EH (cell line): ENCODE measurements at regions not wholly inside any gene's neighbourhood (a gene's known extent, or its start where the extent isn't known, plus 50 kb on each side); places are given as distances from the start of the nearest gene placed in this dataset.

Source experiments
- DNase-seq: peaks from one replicate; pipeline ENCODE4 v3.0.0-alpha.2; 2015; ENCODE audit warnings: low read depth

DNA sequence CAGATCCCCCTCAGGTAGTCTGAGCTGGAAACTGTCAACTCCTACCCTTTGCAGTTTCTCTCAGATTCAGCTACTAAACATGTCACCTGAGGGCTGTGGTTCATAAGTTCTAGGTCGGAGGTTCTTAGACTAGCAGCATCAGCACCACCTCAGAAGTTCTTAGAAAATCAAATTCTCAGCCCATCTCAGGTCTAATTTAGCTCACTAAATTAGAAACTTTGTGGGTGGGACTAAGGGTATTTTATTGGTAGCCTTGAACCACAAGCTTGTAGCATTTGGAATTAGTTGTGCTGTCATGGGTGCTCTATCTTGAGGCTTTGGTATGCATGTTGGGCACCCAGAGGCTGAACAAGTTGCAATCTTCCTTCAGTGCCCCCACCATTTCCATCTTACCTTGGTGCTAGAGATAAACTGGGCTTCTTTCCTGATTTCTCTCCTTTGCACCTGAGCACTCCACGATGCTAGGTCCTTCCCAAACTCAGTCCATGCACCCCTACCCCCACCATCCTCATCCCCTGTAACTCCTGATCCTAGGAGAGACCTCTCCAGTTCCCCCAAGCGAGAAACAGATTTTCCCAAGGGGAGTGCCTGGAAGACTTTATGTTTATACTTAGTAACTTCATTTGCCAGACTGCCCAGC, 54.2 kb downstream of the S1PR1 start:
- DNase-seq, result no peak

DNA sequence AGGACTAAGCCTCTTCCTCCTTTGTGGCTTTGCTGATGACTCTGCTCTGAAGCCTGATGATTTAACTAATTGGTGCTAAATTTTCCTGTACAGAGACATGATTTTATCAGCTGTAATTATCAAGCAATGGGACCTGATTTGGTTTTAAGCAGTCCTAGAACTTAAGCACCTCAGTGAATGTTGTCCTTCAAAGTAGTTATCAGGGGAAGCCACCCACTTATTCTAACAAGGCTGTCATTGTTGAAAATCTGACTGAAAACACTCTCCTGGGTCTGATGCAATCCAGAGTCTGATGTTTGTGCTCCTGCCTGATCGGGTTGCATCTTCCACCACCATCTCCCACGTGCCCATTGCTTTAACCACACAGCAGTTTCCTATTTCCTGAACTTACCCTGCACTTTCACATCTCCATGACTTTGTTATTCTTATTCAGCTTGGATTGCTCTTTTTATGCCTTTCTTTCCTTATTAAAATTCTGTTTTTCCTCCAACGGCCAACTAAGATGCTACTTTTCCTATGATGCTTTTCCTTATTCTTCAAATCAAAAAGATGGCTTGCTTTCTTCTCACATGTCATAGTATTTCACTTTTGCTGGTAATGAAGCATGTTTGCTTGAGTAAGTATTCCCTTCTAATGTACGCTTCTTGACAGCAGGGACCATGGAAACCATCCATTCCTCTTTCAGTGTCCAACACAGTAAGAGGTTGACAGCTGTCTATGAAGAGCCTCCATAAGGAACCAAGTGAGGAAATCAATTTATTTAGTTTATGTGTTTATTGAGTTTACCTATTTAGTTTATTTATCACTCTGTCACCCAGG, 55.0 kb downstream of the S1PR1 start:
- DNase-seq, result peak; percentile 85

DNA sequence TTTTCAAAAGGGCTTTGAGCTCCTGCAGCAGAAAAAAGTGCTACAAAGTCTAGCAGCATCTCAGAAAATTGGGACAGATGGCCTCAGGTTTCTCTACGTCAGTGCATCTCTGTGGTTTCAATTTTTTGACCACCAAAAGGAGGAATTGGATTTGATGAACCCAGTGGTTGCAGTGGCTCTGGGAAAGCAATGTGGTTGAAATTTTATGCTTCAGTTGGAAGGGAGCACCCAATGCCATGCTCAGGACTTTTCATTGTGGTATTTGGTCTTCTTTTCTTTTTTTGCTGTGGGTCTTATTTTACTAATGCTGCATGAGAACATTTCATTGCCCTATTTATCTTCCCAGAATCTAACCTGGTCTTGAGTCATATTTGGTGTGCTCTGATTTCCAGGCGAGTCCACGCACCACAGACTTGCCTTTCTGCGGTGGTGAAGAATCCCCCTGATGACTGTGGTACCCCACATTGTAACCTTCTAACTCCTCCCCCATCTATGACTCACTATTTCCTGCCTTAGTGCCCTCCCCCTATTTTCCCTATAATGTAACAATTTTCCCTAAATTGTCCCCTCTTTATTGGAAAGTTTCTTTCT, 56.7 kb downstream of the S1PR1 start:
- peak; percentile 57 for DNase-seq

DNA sequence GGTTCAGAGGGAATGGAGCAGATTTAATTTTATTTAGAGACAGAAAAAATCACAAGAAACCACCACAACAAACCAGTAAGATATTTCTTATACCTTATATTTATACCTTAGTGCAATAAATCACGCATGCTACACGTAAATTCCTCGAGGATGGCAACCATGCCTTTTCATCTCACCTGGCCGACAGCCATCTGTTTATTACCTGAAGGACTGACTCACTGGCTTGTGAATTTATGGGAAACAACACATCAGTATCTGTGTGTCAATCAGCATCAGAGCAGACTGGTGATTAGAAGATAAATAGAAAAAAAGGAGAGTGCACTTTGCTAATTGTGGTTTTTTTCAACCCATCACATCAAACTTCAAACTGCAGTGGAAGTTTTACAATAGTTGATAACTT, 58.4 kb downstream of the S1PR1 start:
- no peak for DNase-seq

DNA sequence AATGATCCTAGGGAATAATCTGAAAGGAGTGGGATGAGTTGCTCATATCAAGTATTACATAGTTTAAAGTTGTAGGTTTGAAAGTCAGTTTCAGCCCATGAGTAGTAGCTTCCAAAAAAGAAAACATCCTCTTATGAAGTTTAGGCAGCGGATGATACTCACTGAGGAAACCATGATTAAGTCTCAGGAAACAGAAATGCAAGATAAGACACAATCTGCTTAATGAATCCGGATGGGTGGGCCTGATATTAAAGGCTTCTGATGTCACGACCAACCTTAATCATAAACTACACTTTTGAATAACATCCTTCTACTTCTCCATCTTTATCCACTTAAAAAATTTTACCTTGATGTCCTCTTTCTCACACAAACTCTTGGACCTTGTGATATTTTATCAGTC, 61.8 kb downstream of the S1PR1 start:
- no peak for DNase-seq

DNA sequence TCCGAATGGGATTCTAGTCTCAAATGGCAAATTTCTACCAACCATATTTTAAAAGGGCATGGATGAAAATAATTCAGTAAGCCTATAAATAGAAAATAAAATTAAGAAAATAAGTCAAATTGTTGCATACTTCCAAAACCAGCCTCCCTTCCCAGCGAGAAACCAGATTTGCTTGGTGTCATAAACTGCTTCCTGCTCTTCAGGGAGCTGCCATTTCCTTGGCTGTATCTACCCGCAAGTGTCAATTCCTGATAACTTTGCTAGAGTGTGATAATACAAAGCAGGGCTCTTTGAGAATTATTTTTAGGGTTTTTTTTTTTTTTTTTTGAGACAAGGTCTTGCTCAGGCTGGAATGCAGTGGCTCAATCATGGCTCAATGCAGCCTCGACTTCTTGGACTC, 62.3 kb downstream of the S1PR1 start:
- no peak for DNase-seq

DNA sequence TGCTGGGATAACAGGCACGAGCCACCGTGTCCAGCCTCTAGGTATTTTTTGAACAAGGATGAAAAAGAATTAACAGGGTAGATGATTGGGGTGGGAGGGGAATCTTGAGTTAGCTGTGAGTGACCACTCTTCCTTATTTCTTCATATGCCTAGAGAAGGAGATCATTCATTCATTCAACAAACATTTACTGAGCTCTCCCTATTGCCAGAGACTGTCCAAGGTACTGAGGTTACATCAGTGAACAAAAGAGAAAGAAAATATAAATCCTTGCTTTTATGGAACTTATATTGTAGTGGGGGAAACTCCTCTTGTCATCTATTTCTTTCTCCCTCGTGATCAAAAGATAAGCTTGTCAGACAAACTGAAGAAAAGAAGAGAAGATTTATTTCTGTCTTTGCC, 62.9 kb downstream of the S1PR1 start:
- no peak for DNase-seq

DNA sequence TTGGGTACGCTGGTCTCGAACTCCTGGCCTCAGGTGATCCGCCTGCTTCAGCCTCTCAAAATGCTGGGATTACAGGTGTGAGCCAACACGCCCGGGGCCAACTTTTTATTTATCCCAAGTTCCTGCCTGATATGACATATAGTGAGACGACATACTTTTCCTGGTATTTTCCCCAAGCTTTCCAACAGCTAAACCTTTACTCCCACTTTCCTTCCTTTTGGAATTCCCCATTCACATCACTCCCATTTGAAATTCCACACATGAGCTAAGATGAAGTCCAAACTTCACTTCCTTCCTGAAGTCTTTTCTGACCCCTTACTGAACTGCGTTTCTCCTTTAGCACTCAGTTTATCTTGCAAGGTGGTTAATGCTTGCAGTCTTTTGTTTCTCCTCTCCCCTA, 64.1 kb downstream of the S1PR1 start:
- DNase-seq, result no peak

DNA sequence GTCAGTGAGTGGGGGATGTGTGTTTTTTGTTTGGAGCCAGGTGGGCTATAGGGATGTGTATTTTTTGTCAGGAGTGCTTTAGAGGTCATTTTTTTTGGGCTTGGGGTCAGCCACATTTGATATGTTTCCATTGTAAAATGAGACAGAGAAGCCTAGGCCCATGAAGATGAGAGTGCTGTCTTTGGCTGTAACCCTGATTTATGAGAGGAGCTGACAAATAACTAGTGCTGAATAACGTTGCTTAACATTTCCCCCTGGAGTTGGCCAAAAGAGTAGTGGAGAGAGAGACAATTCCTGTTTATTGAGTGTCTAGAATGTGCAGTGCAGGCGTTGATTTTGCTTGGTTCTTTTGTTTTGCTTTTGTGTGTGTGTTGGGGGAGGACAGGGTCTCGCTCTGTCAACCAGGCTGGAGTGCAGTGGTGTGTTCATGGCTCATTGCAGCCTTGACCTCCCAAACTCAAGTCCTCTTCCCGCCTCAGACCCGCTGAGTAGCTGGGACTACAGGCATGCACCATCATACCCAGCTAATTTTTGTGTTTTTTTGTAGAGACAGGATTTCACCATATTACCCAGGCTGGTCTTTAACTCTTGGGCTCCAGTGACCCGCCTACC, 64.7 kb downstream of the S1PR1 start:
- peak; percentile 25 for DNase-seq

DNA sequence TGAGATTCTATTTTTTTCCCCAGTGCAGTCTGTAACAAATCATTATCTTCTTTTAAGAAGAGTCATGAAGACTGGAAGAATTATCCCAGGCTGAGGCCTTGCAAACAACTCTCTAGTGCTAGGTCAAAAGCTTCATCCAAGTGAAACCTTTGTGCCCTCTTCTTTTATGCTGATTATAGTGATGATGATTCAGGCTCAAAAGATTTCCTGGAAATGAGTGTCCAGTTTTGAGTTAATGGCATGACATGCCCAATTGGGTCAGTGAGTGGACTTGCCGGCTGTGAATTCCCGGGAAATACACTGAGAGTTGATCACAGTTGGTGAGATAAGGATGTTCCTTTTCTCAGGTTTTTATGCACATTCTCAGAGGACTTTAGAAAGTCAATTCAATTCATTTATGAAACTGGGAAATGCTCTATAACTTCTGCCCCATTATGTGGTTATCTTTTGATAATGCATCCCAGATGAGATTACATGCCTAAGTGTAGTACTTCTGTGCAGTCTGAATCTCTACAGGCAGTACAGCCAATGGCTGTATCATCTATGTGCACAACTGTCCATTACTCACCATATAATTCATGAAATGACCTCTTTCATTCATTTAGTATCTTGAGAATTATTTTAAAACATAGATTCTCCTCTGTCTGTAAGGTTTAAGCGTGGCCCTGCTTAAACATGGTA, 66.2 kb downstream of the S1PR1 start:
- DNase-seq, result peak; percentile 83

DNA sequence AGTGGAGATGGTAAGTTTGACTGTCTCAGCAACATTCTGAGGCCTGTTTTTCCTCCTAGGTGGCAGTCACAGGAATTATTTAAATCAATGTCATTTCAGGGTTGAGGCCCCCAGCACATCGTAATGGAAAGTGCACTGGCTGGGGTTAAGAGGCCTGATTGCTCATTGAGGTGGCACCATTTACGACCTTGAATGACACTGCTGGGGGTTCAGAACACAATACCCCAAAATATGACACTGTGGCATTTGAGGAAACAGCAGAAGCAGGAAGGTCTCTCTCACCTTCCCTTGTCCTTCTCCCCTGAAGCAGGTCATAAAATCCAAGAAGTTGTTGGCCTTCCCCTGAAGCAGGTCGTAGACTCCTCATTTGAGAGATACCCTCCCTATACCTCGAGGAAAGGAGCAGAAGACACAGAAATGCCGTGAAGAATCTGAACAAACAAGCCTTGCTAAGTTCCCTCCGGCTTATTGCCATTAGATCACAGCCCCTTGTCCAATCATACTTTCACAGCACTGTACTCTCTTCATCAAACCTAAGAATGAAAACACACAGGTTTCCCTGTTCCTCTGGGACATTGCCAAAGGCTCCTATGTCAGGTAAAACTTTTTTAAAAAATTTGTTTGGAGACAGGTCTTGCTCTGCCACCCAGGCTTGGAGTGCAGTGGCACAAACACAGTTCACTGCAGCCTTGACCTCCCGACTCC, 71.3 kb downstream of the S1PR1 start:
- no peak for DNase-seq

DNA sequence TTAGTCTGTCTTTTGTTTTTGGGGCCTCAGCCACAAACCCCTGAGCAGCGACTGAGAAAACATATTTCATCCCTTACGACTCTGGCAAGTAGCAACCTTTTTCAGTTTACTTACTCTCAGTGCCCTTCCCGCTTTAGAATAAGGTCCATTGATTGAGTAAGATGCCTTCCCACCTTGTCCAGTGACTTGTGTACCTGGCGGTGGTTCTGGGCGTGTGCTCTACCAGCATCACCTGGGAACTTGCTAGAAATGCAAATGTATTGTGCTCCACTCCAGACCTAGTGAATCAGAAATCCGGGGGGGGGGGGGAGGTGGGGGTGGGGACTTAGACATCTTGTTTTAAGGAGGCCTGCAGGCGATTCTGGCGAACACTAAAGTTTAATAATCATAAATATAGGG, 72.1 kb downstream of the S1PR1 start:
- DNase-seq, result no peak

DNA sequence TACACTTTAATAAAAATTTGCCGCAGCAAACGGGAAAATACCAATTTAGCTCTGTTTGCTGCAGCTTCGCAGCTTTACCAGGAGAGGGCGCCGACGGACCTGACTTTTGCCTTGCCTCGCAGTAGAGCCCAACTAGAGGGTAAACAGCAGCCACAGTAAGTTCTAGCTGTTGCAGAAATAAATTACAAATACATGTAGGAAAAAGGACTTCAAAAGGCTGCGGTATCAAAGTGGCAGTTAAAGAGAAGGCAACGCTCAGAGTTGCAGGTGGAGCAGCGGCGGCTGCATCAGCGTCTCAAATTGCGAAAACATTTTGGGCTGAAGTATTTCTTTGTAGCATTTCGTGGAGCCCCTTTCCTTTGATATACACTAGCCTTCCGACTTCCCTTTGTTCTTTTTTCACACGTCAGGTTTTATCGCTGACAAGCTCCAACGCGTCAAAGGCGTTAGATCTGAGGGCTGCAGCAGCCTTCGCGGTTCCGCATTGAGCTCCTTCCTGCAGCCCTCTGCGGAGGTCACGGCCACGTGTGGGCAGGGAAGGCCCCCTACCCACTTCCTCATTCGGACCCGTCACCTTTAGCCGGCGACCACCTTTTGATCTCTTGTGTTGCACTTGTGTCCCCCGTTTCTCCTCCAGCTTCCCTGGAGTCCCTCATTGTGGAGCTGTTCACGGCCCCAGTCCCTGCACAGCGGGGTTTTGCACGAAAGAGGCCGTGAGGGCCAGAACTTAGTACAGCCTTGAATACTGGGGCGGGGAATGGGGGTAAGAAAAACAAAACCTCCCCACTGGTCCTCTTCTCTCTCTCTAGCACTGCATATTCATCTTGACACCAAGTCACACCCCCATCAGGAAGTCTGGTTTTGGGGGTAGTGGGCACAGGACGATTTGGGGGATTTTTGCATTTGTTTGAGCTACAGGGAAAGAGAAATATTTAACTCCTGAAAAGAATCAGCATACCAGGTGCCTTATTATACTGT, 72.8 kb downstream of the S1PR1 start:
- DNase-seq, result peak; percentile 66

DNA sequence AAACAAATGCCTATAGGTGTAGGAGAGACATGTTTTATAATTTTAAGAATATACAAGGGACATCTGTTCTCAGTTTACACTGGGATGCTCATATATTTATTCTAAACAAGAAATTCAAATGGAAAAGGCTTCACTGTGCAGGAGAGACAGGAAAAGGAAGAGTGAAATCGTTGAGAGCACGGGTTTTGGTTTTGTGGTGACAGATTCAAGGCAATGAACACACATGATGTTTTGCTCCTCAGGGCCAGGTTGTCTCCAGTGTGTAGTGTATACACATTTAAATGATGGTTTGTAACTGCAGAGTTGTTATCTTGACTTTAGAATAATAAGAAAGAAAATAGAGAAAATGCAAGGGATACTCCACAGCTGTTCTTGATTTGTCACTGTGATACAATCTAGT, 73.7 kb downstream of the S1PR1 start:
- DNase-seq, result no peak

DNA sequence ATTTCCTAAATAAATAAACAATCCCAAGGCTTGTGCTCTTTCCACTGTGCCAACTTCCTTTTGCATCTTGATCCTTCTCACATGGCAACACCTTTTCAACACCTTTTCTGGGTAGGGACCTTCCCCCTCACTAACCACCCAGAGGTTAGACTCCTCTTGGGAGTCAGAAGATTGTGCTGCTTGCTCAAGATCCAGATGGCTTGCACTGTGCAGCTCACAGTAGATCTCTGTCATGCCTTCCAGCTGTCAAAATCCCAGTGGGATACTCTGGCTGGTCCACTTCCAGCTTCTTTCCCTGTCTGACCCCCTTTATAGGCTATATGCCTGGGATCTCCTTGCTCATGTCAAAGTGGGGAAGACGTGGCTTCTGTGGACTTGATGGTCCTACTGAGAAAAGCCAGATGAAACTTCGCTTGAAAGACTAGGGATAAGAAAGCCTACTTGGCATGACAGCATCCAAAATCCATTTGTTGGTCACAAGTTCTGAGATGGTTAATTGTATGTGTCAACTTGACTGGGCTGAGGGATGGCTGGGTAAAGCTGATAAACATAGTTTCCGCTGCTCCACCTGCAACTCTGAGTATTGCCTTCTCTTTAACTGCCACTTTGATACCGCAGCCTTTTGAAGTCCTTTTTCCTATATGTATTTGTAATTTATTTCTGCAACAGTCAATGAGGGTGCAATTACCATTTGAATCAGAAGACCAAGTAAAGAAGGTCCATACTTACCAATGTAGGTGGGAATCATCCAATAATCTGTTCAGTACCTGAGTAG, 74.5 kb downstream of the S1PR1 start:
- no peak for DNase-seq

DNA sequence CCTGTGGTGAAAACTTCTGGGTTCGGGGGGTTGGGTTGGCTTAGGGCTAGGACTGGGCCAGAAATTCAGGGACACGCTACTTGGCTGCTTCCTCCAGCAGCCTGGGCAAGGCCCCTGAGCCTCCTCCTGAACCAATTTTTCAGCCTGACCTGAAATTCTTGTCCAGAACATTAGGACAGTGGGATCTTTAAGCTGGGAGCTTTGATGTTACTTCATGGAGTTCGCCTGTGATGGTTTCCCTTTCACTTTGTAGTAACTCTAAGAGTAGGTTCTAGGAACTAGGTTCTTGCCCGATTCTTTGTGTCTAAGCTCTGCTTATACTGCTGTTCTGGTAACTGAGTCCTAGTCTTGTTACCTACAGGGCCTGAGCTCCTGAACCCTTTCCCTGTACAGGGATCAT, 75.3 kb downstream of the S1PR1 start:
- no peak for DNase-seq

DNA sequence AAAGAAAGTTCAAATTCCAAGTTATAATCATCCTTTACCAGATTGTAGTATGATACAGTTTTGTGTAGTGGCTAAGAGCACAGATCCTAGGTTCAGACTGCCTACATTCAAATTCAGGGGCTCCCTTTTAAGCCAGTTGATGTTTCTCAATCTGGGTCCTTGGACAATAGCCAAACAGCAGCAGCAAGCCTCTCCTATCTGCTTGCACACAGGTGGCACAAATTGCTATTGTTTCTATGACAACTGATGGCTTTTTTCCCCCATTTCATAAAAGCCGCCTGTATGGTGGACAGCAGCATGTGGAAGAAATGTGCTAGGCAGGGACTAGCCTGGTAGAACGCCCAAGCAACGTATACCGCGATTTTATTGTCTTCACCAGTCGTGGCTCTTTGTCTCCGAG, 76.5 kb downstream of the S1PR1 start:
- no peak for DNase-seq

DNA sequence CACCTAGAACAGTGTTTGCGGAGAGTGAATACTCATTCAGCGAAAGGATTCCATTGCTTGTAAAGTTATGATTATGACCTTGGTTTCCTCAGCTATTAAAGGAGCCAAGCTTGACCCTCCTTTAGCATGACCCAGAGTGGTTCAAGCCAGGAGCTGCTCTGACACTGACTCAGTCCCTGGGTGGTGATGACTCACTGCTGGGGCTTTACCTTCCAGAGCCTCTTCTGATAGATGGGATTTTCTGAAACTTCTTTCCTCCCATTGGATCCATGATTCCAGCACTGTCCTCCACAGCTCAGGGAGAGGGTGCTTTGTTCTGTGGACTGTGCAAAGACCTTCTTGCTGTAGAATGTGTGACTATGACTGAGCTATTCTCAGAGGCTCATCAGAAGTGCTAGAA, 77.4 kb downstream of the S1PR1 start:
- peak; percentile 77 for DNase-seq

DNA sequence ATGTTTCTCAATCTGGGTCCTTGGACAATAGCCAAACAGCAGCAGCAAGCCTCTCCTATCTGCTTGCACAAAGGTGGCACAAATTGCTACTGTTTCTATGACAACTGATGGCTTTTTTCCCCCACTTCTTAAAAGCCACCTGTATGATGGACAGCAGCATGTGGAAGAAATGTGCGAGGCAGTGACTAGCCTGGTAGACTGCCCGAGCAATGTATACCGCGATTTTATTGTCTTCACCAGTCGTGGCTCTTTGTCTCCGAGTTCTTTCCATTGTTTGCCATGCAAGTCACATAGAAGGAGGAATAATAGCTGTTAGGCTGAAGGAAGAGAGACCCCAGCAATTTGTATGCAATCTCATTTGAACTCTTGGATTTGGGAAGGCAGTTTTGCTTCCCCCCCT, 79.4 kb downstream of the S1PR1 start:
- DNase-seq, result no peak

DNA sequence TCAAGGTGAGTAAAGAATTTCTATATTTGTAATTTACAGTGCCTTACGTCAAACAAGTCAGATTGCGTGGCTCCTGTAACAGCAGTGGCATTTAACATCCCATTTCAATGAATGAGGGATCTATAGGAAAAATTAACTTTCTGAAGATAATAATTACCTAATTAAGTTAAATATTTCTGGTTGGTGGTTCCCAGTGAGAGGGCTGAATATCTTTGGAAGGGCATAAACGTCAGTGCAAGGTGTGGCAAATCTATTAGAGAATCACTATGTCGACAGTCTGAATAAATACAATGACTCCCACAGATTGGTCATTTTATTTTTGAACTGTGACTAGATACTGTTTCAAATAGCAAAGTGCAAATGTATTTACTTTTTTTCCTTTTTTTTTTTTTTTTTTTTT, 80.0 kb downstream of the S1PR1 start:
- DNase-seq, result no peak
